ENCODE measurements at regions not wholly inside any gene's neighbourhood (a gene's known extent, or its start where the extent isn't known, plus 50 kb on each side); places are given as distances from the start of the nearest gene placed in this dataset.

- DNase-seq (ENCODE audit: low spot score), result no peak
Measured at GRCh38 chr10:10910634-10911033, 107.0 kb upstream of the CELF2 start.

DNA sequence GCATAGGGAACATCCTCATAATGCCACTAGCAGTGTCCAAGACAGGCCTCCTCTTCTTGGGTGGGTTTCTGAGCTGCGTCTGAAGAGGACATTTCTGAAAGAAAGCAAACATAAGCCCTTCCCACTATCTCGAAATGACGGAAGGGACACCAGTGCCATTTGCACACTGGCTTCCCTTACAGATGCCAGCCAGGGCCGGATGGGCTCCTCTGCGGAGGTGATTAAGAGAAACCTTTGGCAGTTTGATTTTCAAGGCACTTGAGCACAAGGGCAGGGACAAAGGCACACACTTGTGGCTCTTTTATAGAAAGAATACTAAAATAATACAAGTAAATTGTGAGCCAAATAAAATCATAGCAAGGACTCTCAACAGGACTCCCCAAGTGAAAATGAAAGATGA is 106.6 kb upstream of the CELF2 start:
- DNase-seq (ENCODE audit: low spot score), result no peak

DNA sequence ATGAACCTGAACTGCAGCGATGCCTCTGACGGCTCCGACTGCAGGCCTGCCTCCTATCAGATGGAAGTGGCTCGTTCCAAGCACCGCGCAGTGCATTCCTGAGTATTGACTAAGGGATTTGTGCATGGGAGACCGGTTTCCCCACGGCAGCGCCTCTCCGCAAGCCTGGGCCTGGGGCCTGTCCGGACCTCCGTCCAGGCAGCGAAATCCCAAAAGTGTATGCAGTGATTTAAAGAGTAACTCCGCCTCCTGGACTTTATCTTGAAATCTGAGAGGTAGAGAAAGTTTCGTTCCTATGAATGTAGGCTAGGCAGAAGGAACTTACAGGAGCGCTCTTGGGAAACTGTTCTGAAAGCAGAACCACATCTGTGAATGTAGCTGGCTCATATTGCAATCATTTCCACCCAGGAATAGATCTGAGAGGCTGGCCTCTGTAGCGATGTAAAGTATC is 106.2 kb upstream of the CELF2 start:
- DNase-seq (ENCODE audit: low spot score), result no peak

DNA sequence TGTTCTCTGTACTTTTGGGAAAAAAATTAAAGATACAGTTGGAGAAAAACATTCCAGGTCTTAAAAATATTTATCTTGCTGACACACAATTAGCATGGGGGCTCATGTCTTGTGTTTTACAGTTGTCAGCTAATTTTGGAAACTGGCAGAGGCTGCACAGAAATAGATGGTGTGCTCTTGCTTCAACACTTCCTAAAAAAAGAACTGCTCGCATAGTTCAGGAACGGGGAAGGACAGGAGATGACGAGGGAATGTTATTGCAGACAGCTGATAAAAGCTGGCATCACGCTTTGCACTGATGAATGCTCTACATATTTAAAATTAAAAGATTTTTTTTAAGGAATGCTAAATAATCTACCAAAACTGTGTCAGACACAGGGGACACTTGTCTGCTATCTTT is 103.5 kb upstream of the CELF2 start:
- DNase-seq (ENCODE audit: low spot score), result no peak

GRCh38 chr10:10915215-10915614 is 102.5 kb upstream of the CELF2 start:
- DNase-seq (ENCODE audit: low spot score), result no peak

DNA sequence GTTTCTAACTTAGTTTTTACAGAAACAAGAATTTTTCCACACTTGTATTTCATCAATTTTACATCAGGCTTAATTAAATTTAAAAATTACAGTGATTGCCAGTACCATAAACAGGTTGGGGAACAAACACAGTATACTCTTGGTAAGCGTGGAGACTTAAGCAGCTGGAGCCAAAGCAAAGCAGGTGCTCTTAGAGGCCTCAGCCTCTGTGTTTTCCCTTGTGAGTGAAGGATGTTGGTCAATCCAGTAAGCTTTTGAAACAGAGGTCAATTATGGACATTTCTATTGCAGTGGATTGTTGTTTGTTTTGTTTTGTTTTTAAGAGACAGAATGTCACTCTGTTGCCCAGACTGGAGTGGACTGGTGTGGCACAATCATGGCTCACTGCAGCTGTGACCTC is 100.6 kb upstream of the CELF2 start:
- no peak for DNase-seq (ENCODE audit: low spot score)

DNA sequence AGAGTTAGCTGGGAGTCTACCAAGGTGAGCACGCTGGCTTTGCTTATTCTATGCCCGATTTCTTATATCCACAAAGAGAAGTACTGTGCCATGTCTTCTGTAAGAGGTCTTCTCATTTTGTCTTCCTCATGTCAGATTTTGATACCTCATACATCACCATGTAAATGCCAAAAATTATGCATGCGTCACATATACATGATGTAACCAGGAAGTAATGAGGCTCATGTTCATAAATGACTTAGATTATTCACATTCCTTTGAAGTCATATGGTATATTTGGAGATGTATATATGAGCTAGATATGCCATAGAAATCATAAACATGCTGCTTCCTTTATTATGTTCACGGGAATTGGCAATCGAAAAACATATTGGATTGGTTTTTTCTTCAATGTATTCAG is 97.7 kb upstream of the CELF2 start:
- DNase-seq (ENCODE audit: low spot score), result no peak

DNA sequence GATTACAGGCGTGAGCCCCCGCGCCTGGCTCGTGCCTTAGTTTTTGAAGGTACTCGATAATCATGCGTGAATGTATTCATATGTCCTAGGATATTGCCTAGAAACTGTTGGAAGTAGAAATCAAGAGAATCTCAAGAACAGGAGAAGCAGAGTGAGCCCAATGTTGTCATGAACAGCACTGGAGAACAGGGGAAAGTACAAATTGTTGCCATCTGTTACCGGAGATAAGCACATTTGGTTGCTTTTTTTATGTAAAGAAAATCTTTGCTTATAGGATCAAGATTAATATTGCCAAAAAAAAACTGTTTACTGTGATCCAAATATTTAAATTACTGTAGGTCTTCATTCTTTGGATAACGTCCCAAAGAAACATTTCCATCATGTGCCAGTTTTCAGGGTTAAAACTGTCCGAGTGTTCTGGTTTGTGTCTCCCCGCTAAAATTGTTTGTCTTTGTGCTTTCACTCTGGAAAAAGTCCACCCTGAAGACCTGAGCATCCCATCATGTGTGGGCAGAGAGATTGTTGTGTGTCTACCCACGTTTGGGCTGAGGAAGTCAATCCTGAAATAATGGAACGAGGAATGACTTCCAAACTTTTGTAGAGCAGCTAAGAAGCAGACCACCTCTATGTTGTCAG is 95.7 kb upstream of the CELF2 start:
- DNase-seq (ENCODE audit: low spot score), result no peak

GRCh38 chr10:10923029-10923651 is 94.5 kb upstream of the CELF2 start:
- no peak for DNase-seq (ENCODE audit: low spot score)

GRCh38 chr10:10925667-10926066 is 92.0 kb upstream of the CELF2 start:
- DNase-seq (ENCODE audit: low spot score), result no peak

- no peak for DNase-seq (ENCODE audit: low spot score)
Measured at GRCh38 chr10:10927608-10928007, 90.1 kb upstream of the CELF2 start.

DNA sequence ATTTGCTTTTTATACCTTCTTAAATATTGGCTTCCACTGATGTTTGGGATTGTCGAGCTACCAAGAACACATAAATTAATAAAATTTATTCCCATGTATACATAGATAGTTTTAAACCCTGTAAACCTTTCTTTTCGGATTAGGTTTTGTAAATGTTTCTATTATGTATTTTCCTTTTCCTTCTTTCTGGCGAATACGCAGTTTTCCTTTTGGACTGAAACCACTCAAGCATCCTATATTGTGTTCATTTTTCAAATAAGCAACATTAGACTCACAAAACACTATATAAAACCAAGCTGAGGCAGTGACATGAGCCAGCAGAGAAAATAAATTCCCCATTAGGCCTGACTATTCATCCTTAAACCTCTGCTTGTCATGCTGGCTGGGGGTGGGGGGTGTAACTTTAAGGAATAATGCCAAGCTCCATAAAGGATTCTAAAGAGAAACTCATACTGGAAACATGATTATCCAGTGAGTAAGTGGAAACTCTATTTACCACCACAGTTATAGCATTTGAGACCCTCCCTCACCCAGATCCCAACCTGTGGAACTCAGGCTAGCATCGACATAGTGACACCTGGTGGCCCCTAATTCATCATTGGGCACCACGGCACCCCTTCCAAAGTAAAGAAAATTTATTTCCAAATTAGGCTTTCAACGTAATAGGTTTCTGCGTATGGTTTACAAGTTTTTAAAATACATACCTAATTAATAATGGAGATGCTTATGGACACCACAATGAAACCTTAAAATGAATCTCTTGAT is 86.5 kb upstream of the CELF2 start:
- DNase-seq (ENCODE audit: low spot score), result no peak

DNA sequence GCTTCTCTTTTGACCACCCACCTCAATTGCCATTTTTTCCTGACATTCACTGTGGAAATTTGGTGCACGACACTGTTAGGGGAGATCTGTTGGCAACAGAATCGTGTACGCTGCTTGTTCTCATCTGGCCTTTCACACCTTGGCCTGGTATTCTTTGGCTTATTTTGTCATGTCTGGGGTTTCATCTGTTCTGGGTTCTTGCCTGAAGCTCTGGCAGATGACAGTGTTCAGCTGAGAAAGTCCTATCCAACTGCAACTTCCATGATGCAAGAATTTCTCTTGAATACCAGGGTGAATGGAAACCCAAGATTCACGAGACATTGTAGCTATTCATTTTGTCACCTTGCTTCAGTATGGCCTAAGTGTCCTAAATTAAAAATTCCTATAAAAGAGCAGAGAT is 82.6 kb upstream of the CELF2 start:
- no peak for DNase-seq (ENCODE audit: low spot score)

- no peak for DNase-seq (ENCODE audit: low spot score)
Measured at GRCh38 chr10:10938676-10939075, 79.0 kb upstream of the CELF2 start.

DNA sequence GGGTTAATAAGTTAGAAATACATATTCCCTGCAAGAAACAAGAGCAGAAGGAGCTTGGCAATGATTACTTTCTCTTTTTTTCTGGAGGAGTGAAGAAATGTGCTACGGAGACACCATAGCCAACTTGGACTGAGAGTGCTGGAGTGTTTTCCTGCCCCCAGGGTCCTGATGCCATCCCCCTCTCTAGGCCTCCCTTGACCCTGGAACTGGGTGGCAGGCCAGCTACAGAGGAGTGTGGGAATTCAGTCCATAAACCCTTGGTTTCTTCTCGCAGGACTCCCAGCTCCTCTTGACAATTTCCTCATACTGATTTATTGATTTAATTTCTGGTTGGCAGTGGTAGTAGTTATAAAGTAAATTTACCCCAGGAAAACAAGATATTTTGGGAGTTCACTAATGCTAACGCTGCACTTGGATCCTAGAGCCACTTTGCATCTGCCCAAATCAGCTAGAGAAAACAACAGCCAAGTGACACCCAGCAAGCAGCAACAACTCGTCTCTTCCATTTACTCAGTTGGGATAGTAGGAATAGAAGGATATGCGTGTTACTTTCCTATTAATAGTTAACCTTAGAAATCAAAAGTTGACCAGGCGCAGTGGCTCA is 76.4 kb upstream of the CELF2 start:
- DNase-seq (ENCODE audit: low spot score), result no peak

- no peak for DNase-seq (ENCODE audit: low spot score)
Measured at GRCh38 chr10:10942441-10942840, 75.2 kb upstream of the CELF2 start.

DNA sequence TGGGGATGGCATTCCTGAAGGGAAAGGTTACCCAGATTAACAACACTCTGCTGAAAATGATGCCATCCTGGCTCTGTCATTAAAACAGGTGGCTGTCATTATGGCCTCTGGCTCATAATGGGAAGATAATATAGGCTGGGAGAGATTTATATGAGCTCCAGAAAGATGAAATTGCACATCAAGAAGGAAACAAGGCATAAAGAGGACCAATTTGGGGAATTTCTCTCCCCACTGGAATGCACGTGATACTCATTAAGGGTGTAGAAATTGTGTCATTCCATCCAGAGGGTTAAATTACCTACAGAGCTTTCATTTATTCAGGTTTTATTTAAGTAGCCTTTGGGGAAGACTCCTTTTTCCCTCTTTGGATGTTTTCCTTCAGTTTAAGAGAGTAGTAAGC is 71.6 kb upstream of the CELF2 start:
- DNase-seq (ENCODE audit: low spot score), result no peak

- no peak for DNase-seq (ENCODE audit: low spot score)
Measured at GRCh38 chr10:10946801-10947200, 70.9 kb upstream of the CELF2 start.

DNA sequence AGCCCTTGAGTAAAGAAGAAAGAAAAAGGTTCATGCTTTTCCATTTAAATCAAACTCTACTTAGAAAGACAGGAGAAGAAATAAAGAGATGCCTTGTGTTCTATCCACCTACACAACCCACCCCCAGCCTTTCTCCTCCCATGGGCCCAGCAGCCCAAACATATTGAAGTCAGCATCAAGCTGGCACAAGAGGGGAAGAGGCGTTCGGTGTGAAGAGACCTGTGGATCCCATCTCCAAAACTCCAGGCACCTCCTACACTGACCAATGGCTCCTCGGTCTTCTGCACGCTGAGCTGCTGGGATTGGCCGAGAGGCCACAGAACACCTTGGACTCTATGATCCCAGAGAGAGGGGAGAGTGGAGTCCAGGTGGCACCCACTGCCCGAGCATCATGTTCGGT is 66.0 kb upstream of the CELF2 start:
- DNase-seq (ENCODE audit: low spot score), result no peak

DNA sequence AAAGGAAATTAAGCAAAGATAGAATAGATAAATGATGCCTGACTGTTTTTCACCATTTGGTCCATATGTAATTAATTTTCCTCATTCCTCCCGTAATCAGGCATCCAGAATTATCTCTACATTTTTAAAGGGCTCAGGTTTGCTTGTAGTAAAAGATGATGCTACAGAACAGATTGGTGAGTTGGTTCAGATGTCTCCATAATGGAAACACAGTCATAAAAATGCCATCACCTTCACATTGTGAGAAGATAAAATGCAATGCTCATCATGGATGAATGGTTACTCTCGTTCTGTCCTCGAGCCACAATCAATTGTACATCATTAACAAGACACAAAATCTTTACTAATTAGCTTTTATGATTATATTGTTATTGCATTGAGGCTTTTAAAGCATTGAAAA is 64.9 kb upstream of the CELF2 start:
- DNase-seq (ENCODE audit: low spot score), result no peak

DNA sequence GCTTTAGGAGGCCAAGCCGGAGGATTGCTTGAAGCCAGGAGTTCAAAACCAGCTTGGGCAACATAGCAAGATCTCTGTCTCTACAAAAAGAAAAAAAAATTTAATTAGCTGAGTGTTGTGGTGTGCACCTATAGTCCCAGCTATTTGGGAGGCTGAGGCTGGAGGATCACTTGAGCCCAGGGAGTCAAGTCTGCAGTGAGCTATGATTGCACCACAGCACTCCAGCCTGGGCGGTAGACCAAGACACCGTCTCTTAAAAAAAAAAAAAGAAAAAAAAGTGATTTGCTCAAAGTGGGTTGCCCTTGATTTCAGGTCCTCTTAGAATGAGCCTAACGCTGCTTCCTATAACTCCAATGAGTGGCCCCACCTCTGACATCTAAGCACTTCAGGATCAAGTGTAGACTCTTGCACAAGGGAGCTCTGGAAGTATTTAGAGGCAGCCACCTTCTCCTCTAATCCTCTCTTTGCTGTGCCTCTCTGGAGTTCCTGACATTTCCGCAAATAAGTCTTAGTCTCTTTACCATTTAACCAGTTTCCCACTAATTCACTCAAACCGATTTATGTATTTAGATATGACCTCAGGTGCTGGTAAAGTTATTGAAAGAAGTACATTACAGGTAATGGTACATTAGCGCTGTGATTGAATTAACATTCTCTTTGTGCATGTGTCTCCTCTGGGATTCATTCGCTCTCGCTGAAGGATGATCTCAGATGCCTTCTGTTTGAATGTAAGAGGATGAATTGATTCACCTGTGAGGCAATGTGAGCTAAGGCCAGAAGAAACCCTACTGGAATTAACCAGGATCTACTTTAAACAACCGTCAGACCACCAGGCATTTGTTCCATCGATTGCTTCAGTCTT is 60.8 kb upstream of the CELF2 start:
- DNase-seq (ENCODE audit: low spot score), result no peak

DNA sequence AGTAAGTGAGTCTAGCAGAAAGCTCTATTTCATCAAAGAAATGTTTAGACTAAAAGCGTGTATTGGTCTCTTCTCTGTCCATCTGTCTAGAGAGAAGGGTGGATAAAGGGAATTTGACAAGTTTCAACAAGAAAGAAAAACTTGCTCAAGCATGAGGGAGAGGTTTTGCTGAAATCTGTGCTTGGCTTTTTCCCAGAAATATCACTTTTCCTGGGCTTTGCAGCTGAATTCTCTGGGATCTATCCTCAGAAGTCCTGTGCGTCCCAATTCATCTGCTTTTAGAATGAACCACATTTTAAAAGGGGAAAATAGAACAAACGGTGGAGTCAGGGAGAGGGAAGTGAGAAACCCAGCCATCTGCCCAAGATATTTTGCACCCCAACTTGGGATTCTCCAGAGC is 59.6 kb upstream of the CELF2 start:
- DNase-seq (ENCODE audit: low spot score), result no peak
